IPS DF 6.9 (cell line): ENCODE measurements at regions not wholly inside any gene's neighbourhood (a gene's known extent, or its start where the extent isn't known, plus 50 kb on each side); places are given as distances from the start of the nearest gene placed in this dataset.

Experiments used
- DNase-seq: peaks from one replicate; pipeline ENCODE4 v3.0.0-alpha.2; 2013; ENCODE audit warnings: low read depth, low spot score
- H3K27ac ChIP-seq: one replicate; pipeline ENCODE4 v1.5.1; 2013; ENCODE audit warnings: low read length, control low read depth
- H3K27me3 ChIP-seq: 2 replicates; pipeline ENCODE4 v1.6.1; 2013; ENCODE audit warnings: mild to moderate bottlenecking, low read length; ENCODE audit not compliant: control insufficient read depth, insufficient read depth
- H3K36me3 ChIP-seq: 2 replicates; pipeline ENCODE4 v1.6.1; 2013; ENCODE audit warnings: low read length; ENCODE audit not compliant: control insufficient read depth, insufficient read depth
- H3K4me1 ChIP-seq: 2 replicates; pipeline ENCODE4 v1.6.1; 2013; ENCODE audit warnings: low read length; ENCODE audit not compliant: control insufficient read depth, insufficient read depth
- H3K4me3 ChIP-seq: 2 replicates; pipeline ENCODE4 v1.5.1; 2013; ENCODE audit warnings: mild to moderate bottlenecking, low read length
- H3K9me3 ChIP-seq: 2 replicates; pipeline ENCODE4 v1.6.1; 2013; ENCODE audit warnings: low read length, inconsistent platforms; ENCODE audit not compliant: control insufficient read depth, insufficient read depth
- WGBS: extraction: QIAGEN DNeasy Blood & Tissue Kit; methylation state at CpG from one replicate; pipeline ENCODE4 v1.1.7; 2013; ENCODE audit warnings: mixed read lengths, missing lambda C conversion rate; ENCODE audit not compliant: insufficient read length, insufficient coverage; 5-methylcytosine and 5-hydroxymethylcytosine counted together

GRCh38 chr4:149956678-149957077 is 121.6 kb upstream of the DCLK2 start:
- no peak overlapping the region for H3K27ac ChIP-seq
- H3K36me3 ChIP-seq: no peaks in the 10 kb centered on the region
- no peak overlapping the region for H3K4me3 ChIP-seq
- WGBS: no CpG with 5 or more reads among the region's 3 CpGs
- no peaks in the 10 kb centered on the region for H3K27me3 ChIP-seq
- H3K4me1 ChIP-seq: no peaks in the 10 kb centered on the region
- no peak for DNase-seq
- no peaks in the 10 kb centered on the region for H3K9me3 ChIP-seq

DNA sequence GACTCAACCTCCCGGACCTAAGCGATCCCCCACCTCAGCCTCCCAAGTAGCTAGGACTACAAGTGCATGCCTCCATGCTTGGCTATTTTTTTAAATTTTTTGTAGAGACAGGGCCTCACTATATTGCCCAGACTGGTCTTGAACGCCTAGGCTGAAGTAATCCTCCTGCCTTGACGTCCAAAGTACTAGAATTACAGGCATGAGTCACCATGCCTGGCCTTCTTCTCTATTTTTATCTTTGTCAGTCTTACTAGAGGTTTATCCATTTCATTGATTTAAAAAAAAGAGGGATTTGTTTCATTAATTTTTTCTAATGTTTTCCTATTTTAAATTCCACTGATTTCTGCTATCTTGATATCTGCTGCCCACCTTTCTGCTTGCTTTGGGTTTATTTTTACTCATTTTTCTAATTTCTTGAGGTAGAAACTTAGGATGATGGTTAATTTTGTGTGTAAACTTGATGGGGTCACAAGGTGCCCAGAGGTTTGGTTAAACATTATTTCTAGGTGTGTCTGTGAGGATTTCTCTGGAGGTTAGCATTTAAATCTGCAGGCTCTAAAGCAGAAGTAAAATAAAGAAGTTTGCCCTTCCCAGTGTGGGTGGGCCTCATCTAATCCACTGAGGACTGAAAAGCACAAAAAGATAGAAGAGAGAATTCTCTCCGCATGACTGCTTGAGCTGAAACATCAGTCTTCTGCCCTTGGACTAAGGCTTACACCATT is 116.2 kb upstream of the DCLK2 start:
- WGBS: no CpG with 5 or more reads among the region's 5 CpGs
- no peaks in the 10 kb centered on the region for H3K27me3 ChIP-seq

GRCh38 chr4:149964001-149964796 is 114.0 kb upstream of the DCLK2 start:
- H3K4me3 ChIP-seq: no peak overlapping the region
- no peaks in the 10 kb centered on the region for H3K27me3 ChIP-seq
- no CpG with 5 or more reads among the region's 8 CpGs for WGBS
- no peak for DNase-seq
- no peaks in the 10 kb centered on the region for H3K36me3 ChIP-seq
- H3K9me3 ChIP-seq: no peaks in the 10 kb centered on the region
- H3K27ac ChIP-seq: no peak overlapping the region
- no peaks in the 10 kb centered on the region for H3K4me1 ChIP-seq

More for the DNA sequence above, 116.2 kb upstream of the DCLK2 start:
- no peaks in the 10 kb centered on the region for H3K9me3 ChIP-seq
- H3K4me3 ChIP-seq: no peak overlapping the region
- no peaks in the 10 kb centered on the region for H3K36me3 ChIP-seq
- DNase-seq: no peak
- H3K4me1 ChIP-seq: no peaks in the 10 kb centered on the region
- no peak overlapping the region for H3K27ac ChIP-seq

DNA sequence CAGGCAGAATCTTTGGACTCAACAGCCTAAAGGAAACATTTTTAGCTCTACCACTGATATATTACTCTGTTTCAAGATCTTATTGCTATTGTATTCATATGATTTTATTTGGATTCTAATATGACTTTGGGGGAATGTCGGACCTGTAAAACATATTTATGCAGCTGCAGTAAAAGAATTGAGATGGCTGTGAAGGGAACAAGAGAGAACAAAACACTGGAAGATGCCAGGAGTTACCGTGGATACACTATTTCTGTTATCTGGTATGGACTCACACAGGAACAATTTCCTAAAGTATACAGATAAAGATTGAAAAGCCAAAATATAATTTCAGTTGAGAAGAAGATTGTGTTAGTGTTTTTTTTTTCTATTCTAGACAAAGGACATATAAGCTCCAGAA is 113.0 kb upstream of the DCLK2 start:
- no peaks in the 10 kb centered on the region for H3K4me1 ChIP-seq
- no CpG with 5 or more reads among the region's 2 CpGs for WGBS
- H3K36me3 ChIP-seq: no peaks in the 10 kb centered on the region

GRCh38 chr4:149972407-149972806 is 105.8 kb upstream of the DCLK2 start:
- no CpG with 5 or more reads among the region's 2 CpGs for WGBS
- H3K4me1 ChIP-seq: no peaks in the 10 kb centered on the region
- no peak overlapping the region for H3K4me3 ChIP-seq
- no peak for DNase-seq
- H3K36me3 ChIP-seq: no peaks in the 10 kb centered on the region
- H3K27me3 ChIP-seq: no peaks in the 10 kb centered on the region
- no peak overlapping the region for H3K27ac ChIP-seq
- H3K9me3 ChIP-seq: no peaks in the 10 kb centered on the region

More for the DNA sequence above, 113.0 kb upstream of the DCLK2 start:
- Histone ChIP-seq H3K4me3 (no peak overlapping the region), H3K9me3 (no peaks in the 10 kb centered on the region), H3K27ac (no peak overlapping the region), H3K27me3 (no peaks in the 10 kb centered on the region)
- no peak for DNase-seq

DNA sequence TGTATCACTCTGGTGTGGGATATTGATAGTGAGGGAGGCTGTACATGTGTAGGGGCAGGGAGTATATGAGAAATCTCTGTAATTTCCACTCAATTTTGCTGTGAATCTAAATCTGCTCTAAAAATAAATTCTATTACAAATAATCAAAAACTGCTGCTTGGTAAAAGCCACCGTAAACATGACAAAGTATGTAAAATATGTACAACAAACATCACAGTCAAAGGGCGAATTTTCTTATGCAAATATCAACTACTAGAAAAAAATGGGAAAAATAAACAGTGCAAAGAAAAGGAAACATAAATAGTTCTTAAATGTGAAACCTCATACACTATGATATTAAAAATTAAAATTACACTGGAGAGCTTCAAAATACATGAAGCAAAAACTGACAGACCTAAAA is 105.1 kb upstream of the DCLK2 start:
- no peak for DNase-seq
- WGBS: no CpG with 5 or more reads among the region's 2 CpGs
- no peaks in the 10 kb centered on the region for H3K36me3 ChIP-seq

GRCh38 chr4:149975172-149975571 is 103.1 kb upstream of the DCLK2 start:
- no peaks in the 10 kb centered on the region for H3K27me3 ChIP-seq
- no peak overlapping the region for H3K4me3 ChIP-seq
- H3K9me3 ChIP-seq: no peaks in the 10 kb centered on the region
- no peak overlapping the region for H3K27ac ChIP-seq
- no peaks in the 10 kb centered on the region for H3K36me3 ChIP-seq
- no peak for DNase-seq
- H3K4me1 ChIP-seq: no peaks in the 10 kb centered on the region
- no CpG with 5 or more reads among the region's 1 CpG for WGBS

More for the DNA sequence above, 105.1 kb upstream of the DCLK2 start:
- Histone ChIP-seq H3K4me1 (no peaks in the 10 kb centered on the region), H3K27ac (no peak overlapping the region), H3K4me3 (no peak overlapping the region), H3K9me3 (no peaks in the 10 kb centered on the region), H3K27me3 (no peaks in the 10 kb centered on the region)

DNA sequence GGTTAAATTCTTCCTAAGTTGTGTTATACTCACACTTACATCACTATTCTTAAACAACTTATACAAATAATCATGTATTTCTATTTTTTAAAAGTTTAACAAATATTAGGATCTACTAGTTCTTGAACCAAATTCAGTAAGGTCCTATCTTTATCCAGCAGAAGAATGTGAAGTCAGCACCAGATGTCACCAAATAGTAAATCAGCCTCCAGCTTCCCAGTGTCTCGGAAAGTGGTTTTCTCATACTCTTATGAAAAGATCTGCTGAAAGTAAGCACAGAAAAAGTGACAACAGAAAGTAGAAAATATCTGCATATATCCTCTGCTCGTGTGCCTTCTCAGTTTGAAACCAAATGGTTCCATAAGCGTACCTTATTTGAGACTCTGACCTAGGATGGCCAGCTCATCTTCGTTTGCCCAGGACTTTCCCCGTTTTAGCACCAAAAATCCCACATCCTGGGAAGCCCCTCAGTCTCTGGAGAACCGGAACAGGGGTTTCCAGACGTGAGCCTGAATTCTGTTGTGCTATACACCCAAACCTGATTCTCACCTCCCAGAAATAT is 98.0 kb upstream of the DCLK2 start:
- Histone ChIP-seq H3K27ac (no peak overlapping the region), H3K4me1 (no peaks in the 10 kb centered on the region), H3K4me3 (no peak overlapping the region), H3K27me3 (no peaks in the 10 kb centered on the region), H3K36me3 (no peaks in the 10 kb centered on the region), H3K9me3 (no peaks in the 10 kb centered on the region)
- no CpG with 5 or more reads among the region's 7 CpGs for WGBS
- DNase-seq: no peak

DNA sequence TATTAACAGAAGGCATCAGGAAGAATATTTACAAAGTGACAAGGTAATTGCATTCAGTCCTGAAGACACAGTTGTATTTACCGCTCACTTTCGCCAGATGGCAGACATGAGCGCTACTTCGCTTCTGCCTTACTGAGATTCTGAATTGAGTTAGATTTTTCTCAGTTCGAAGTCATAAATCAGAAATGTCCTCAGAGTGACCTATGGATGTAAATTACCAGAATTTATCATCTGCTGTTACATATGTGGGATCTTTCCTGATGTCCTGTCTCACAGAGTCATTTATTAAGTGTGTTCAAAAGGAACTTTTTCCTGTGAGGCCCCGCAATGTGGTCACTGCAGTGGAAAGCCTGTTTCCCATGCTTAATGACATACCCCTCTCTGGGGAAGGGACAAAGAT is 97.3 kb upstream of the DCLK2 start:
- DNase-seq: peak; percentile 22
- no CpG with 5 or more reads among the region's 6 CpGs for WGBS
- Histone ChIP-seq H3K4me1 (no peaks in the 10 kb centered on the region), H3K27ac (no peak overlapping the region), H3K36me3 (no peaks in the 10 kb centered on the region), H3K27me3 (no peaks in the 10 kb centered on the region), H3K9me3 (no peaks in the 10 kb centered on the region), H3K4me3 (no peak overlapping the region)

- H3K36me3 ChIP-seq: no peaks in the 10 kb centered on the region
- no peaks in the 10 kb centered on the region for H3K9me3 ChIP-seq
- no peaks in the 10 kb centered on the region for H3K4me1 ChIP-seq
- H3K27ac ChIP-seq: no peak overlapping the region
- H3K27me3 ChIP-seq: no peaks in the 10 kb centered on the region
- DNase-seq: no peak
- WGBS: no CpG with 5 or more reads among the region's 2 CpGs
- no peak overlapping the region for H3K4me3 ChIP-seq
These were observed 94.8 kb upstream of the DCLK2 start for GRCh38 chr4:149983401-149983800.
